ENCODE measurements at regions not wholly inside any gene's neighbourhood (a gene's known extent, or its start where the extent isn't known, plus 50 kb on each side); places are given as distances from the start of the nearest gene placed in this dataset.

DNA sequence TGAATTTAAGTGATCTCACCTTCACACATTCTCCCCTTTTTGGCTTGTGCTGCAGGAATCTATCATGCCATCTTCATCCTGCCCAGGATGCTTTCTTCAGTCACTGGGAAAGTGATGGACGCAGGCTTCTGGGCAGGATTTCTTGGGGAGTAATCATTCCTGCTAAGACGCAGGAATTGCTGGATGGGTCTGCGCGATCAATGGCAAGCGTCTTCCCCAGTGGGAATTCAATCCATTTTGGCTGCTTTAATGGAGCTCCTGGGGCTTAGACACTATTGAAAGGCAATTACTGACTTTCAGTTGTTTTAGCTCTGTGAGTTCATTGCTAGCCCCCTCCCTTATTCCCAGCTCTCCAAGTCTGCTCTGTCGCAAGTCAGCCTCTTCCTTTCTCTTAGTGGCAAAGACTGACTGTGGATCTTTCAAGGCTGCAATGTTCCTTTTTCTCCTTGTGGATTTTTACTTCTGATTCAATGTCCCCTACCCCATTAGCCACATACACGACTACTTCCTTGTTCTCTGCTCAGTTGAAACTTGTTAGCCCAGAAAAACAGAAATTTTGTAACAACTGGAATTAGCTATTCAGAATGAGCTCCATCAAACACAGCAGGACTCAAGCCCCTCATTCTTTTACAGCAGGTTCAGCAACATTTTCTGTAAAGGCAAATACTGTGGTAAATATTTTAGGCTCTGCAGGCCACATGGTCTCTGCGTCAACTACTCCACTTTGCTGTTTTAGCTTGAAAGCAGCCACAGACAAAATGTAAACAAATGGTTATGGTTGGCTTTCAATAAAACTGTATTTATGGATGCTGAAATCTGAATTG lies 154.9 kb downstream of the ASB9 start:
- no peak overlapping the region for H3K4me3 ChIP-seq (ENCODE audit: low read depth, low read length)
- TF ChIP-seq, protein P1, sequence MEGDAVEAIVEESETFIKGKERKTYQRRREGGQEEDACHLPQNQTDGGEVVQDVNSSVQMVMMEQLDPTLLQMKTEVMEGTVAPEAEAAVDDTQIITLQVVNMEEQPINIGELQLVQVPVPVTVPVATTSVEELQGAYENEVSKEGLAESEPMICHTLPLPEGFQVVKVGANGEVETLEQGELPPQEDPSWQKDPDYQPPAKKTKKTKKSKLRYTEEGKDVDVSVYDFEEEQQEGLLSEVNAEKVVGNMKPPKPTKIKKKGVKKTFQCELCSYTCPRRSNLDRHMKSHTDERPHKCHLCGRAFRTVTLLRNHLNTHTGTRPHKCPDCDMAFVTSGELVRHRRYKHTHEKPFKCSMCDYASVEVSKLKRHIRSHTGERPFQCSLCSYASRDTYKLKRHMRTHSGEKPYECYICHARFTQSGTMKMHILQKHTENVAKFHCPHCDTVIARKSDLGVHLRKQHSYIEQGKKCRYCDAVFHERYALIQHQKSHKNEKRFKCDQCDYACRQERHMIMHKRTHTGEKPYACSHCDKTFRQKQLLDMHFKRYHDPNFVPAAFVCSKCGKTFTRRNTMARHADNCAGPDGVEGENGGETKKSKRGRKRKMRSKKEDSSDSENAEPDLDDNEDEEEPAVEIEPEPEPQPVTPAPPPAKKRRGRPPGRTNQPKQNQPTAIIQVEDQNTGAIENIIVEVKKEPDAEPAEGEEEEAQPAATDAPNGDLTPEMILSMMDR (IDR thresholded peaks at IDR 0.05; ENCODE audit: insufficient read depth, low read length, missing control alignments), result no peak
- DNase-seq (ENCODE audit: low read depth, low spot score), result no peak
- ChIA-PET CTCF (no interaction called here), POLR2A (no interaction called here)

DNA sequence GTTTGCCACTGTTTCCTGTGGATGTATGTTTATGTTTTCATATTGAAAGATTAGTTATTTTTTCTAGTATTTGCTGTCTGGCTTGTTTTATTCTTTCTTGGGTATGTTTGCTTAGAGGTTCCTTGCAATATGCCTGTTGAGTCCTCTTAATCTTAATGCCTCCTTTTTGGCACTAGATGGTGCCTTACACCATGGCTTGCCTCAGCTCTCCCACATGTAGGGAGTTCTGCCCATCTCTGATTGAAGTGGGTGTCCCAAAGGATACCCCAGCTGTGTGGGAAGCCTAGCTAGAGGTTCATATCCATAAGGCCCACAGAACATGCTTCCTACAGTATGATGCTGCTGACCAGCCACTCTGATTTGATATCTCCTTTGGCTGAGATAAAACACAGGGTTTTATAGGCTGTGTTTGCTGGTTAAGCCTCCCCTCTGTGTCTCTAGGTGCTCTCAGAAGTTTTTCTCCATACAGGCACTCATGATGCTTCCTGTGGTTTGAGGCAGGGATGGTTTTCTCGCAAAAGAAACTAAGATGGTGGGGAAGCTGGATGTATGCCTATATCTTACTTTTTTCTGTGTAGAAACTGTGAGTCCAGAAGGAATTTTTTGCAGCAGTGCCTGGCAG lies 162.4 kb downstream of the ASB9 start:
- ChIA-PET POLR2A (no interaction called here), CTCF (interaction anchor here (1.5 kb wide), 1 partner anchor 36 kb away, joined by 3 read pairs; no protein-coding TSS in a partner anchor)
- H3K4me3 ChIP-seq (ENCODE audit: low read depth, low read length), result no peak overlapping the region
- DNase-seq (ENCODE audit: low read depth, low spot score), result no peak
- TF ChIP-seq, protein P1 (IDR thresholded peaks at IDR 0.05; ENCODE audit: insufficient read depth, low read length, missing control alignments), result no peak

DNA sequence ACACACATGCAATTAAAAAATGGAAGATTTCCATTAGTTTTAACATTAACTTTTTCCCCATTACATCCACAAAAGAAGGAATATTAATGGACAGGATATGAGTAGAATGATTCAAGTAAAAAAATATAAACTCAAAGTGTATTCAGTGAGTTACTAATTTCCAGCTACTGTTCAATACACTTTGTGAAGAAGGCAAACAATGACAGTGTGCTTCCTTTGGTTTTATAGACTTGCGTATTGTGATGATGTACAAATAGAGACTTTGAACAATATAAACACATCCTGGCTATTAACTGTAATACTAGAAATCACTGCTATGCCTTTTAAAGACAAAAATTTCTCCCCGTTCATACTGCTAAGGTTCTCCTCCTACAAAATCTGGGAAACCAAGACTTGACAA lies 171.4 kb downstream of the ASB9 start:
- no peak for DNase-seq (ENCODE audit: low read depth, low spot score)
- no peak overlapping the region for H3K4me3 ChIP-seq (ENCODE audit: low read depth, low read length)
- POLR2A ChIA-PET, result no interaction called here
- CTCF ChIA-PET, result no interaction called here
- TF ChIP-seq, protein P1 (IDR thresholded peaks at IDR 0.05; ENCODE audit: insufficient read depth, low read length, missing control alignments), result no peak

DNA sequence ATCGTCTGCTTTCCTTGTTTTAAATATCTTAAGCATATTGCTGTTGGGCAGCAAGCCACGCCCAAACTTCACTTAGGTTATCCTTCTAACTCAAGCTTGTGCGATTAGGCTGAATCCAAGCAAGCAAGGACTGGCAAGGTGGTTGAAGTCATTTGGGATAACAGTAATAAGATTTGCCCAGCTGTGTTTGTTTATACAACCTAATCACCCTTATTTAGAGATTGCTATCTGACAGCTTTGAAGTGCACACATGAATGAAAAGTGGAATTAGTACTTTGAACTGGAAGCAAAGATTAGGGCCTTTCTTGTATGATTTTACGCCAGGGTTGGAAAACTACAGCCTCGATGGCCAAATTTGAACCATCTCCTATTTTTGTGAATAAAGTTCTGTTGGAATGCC lies 182.1 kb downstream of the ASB9 start:
- ChIA-PET CTCF (no interaction called here), POLR2A (no interaction called here)
- H3K4me3 ChIP-seq (ENCODE audit: low read depth, low read length), result no peak overlapping the region
- TF ChIP-seq, protein P1 (IDR thresholded peaks at IDR 0.05; ENCODE audit: insufficient read depth, low read length, missing control alignments), result no peak
- no peak for DNase-seq (ENCODE audit: low read depth, low spot score)

DNA sequence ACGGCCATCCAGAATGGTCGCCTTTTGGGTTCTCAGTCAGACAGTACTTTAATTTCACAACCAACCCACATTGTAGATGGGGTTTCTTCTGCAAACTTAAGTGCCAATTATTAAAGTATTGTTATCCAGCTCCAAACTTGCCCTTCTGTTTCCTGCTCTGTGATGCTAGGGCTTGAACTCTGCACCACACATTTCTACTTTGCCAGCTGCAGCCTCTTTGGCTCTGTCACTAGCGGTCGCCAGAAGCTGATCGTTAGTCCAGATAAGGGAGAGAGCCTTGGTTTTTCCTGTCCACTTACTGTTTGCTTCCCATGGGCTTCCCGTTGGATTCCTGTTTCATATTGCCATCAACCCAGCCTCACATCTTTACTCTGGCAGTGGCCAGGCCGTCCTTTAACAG lies 196.6 kb downstream of the ASB9 start:
- H3K4me3 ChIP-seq (ENCODE audit: low read depth, low read length), result no peak overlapping the region
- CTCF ChIA-PET, result no interaction called here
- POLR2A ChIA-PET, result no interaction called here
- DNase-seq (ENCODE audit: low read depth, low spot score), result no peak
- TF ChIP-seq, protein P1 (IDR thresholded peaks at IDR 0.05; ENCODE audit: insufficient read depth, low read length, missing control alignments), result no peak

DNA sequence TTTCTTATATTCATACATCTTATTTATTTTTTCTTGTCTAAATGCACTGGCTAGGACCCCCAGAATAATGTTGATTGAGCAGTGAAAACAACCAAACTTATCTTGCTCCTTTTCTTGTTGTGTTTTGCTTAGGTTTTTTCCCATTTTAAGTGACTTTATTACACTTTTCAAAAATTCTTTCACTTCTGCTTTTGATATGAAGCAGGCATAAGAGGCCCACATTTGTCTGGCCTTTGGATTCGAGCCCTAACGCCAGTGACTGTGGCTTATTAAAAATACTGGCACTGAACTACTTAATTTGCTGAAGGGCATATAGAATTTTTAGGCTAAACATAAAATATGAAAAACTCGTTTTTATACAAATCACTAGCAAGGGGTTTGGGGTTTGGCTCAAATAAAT lies 197.0 kb downstream of the ASB9 start:
- ChIA-PET CTCF (no interaction called here), POLR2A (no interaction called here)
- H3K4me3 ChIP-seq (ENCODE audit: low read depth, low read length), result no peak overlapping the region
- DNase-seq (ENCODE audit: low read depth, low spot score), result no peak
- TF ChIP-seq, protein P1 (IDR thresholded peaks at IDR 0.05; ENCODE audit: insufficient read depth, low read length, missing control alignments), result no peak
